Right kidney (tissue), 1 donor: ENCODE measurements at regions not wholly inside any gene's neighbourhood (a gene's known extent, or its start where the extent isn't known, plus 50 kb on each side); places are given as distances from the start of the nearest gene placed in this dataset.
"Not testable (repeated sequence)": the region's sequence is repeated elsewhere in the genome, so short reads cannot be mapped to it uniquely, and the experiment has no call there.

ENCODE experiments used
- DNase-seq: peaks from one replicate; pipeline ENCODE4 v3.0.0-alpha.2; 2016

GRCh38 chr2:140178234-140178633 lies 1398.0 kb upstream of the NXPH2 start:
- DNase-seq: no peak

- DNase-seq: no peak
These were observed 1396.9 kb upstream of the NXPH2 start for GRCh38 chr2:140177086-140177485.

- no peak for DNase-seq
These were observed 1393.6 kb upstream of the NXPH2 start for GRCh38 chr2:140173790-140174189.

- DNase-seq: no peak
These were observed 1384.3 kb upstream of the NXPH2 start for GRCh38 chr2:140164449-140164848.

- no peak for DNase-seq
These were observed 1378.1 kb upstream of the NXPH2 start for GRCh38 chr2:140158259-140158658.

- no peak for DNase-seq
These were observed 1377.6 kb upstream of the NXPH2 start for GRCh38 chr2:140157816-140158215.

- DNase-seq: no peak
These were observed 1374.5 kb upstream of the NXPH2 start for GRCh38 chr2:140154706-140155105.

GRCh38 chr2:140154271-140154670 lies 1374.1 kb upstream of the NXPH2 start:
- DNase-seq: no peak

- DNase-seq: no peak
These were observed 1364.4 kb upstream of the NXPH2 start for GRCh38 chr2:140144611-140145010.

GRCh38 chr2:140138736-140139135 lies 1358.5 kb upstream of the NXPH2 start:
- DNase-seq: no peak

- no peak for DNase-seq
These were observed 1356.7 kb upstream of the NXPH2 start for GRCh38 chr2:140136861-140137260.

- DNase-seq: no peak
These were observed 1356.2 kb upstream of the NXPH2 start for GRCh38 chr2:140136366-140136765.

- no peak for DNase-seq
These were observed 1348.7 kb upstream of the NXPH2 start for GRCh38 chr2:140128909-140129308.

- no peak for DNase-seq
These were observed 1341.8 kb upstream of the NXPH2 start for GRCh38 chr2:140122001-140122400.

- DNase-seq: peak; percentile 18
These were observed 1337.2 kb upstream of the NXPH2 start for GRCh38 chr2:140117386-140117785.

- no peak for DNase-seq
These were observed 1328.7 kb upstream of the NXPH2 start for GRCh38 chr2:140108706-140109475.

- no peak for DNase-seq
These were observed 1311.7 kb upstream of the NXPH2 start for GRCh38 chr2:140091926-140092325.

- DNase-seq: no peak
These were observed 1306.8 kb upstream of the NXPH2 start for GRCh38 chr2:140086964-140087363.

- no peak for DNase-seq
These were observed 1305.5 kb upstream of the NXPH2 start for GRCh38 chr2:140085674-140086073.

- no peak for DNase-seq
These were observed 1298.8 kb upstream of the NXPH2 start for GRCh38 chr2:140079038-140079437.

- no peak for DNase-seq
These were observed 1296.0 kb upstream of the NXPH2 start for GRCh38 chr2:140076164-140076563.

- not testable (repeated sequence) for DNase-seq
These were observed 1293.6 kb upstream of the NXPH2 start for GRCh38 chr2:140073763-140074162.

- no peak for DNase-seq
These were observed 1287.5 kb upstream of the NXPH2 start for GRCh38 chr2:140067661-140068060.

GRCh38 chr2:140064243-140064642 lies 1284.1 kb upstream of the NXPH2 start:
- no peak for DNase-seq

GRCh38 chr2:140063356-140063755 lies 1283.2 kb upstream of the NXPH2 start:
- DNase-seq: peak; percentile 8
